Dermis microvascular lymphatic vessel endothelial cell (primary cell): ENCODE measurements at regions not wholly inside any gene's neighbourhood (a gene's known extent, or its start where the extent isn't known, plus 50 kb on each side); places are given as distances from the start of the nearest gene placed in this dataset.
"Not testable (repeated sequence)": the region's sequence is repeated elsewhere in the genome, so short reads cannot be mapped to it uniquely, and the experiment has no call there.

ENCODE experiments used
- DNase-seq, 2 donors: peaks; one replicate each; pipeline versions ENCODE4 v3.0.0 to v3.0.0-alpha.2; 2010; ENCODE audit warnings: low read depth in 2 of 2

- no peak for DNase-seq
These were observed 284.3 kb upstream of the IRAK1BP1 start for GRCh38 chr6:78583079-78583478.

GRCh38 chr6:78589436-78589835 lies 277.9 kb upstream of the IRAK1BP1 start:
- DNase-seq: no peak

GRCh38 chr6:78593898-78594667 lies 273.3 kb upstream of the IRAK1BP1 start:
- no peak for DNase-seq

GRCh38 chr6:78594668-78595066 lies 272.7 kb upstream of the IRAK1BP1 start:
- DNase-seq: no peak

- peak in 1 of 2 donors; percentile 58 for DNase-seq
These were observed 269.4 kb upstream of the IRAK1BP1 start for GRCh38 chr6:78597966-78598365.

- DNase-seq: peak; percentile 98 to 100
These were observed 268.4 kb upstream of the IRAK1BP1 start for GRCh38 chr6:78598966-78599365.

- peak in 1 of 2 donors; percentile 7 for DNase-seq
These were observed 267.8 kb upstream of the IRAK1BP1 start for GRCh38 chr6:78599526-78599925.

- peak; percentile 42 to 89 for DNase-seq
These were observed 261.4 kb upstream of the IRAK1BP1 start for GRCh38 chr6:78605909-78606446.

- peak in 1 of 2 donors; percentile 53 for DNase-seq
These were observed 260.2 kb upstream of the IRAK1BP1 start for GRCh38 chr6:78607189-78607588.

- DNase-seq: no peak
These were observed 256.2 kb upstream of the IRAK1BP1 start for GRCh38 chr6:78611102-78611620.

GRCh38 chr6:78611886-78612480 lies 255.4 kb upstream of the IRAK1BP1 start:
- peak in 1 of 2 donors; percentile 39 for DNase-seq

GRCh38 chr6:78614961-78615360 lies 252.4 kb upstream of the IRAK1BP1 start:
- no peak for DNase-seq

GRCh38 chr6:78615430-78615904 lies 251.9 kb upstream of the IRAK1BP1 start:
- DNase-seq: peak in 1 of 2 donors; percentile 62

- DNase-seq: no peak
These were observed 248.4 kb upstream of the IRAK1BP1 start for GRCh38 chr6:78618970-78619369.

- no peak for DNase-seq
These were observed 243.8 kb upstream of the IRAK1BP1 start for GRCh38 chr6:78623554-78623953.

GRCh38 chr6:78629154-78629721 lies 238.1 kb upstream of the IRAK1BP1 start:
- DNase-seq: peak in 1 of 2 donors; percentile 25

- DNase-seq: no peak
These were observed 237.5 kb upstream of the IRAK1BP1 start for GRCh38 chr6:78629836-78630235.

- no peak for DNase-seq
These were observed 235.4 kb upstream of the IRAK1BP1 start for GRCh38 chr6:78631976-78632375.

- DNase-seq: no peak
These were observed 227.9 kb upstream of the IRAK1BP1 start for GRCh38 chr6:78639111-78640110.

- not testable (repeated sequence) for DNase-seq
These were observed 223.4 kb upstream of the IRAK1BP1 start for GRCh38 chr6:78643976-78644375.
